GM21360 (cell line): ENCODE measurements at regions not wholly inside any gene's neighbourhood (a gene's known extent, or its start where the extent isn't known, plus 50 kb on each side); places are given as distances from the start of the nearest gene placed in this dataset.
"Not testable (repeated sequence)": the region's sequence is repeated elsewhere in the genome, so short reads cannot be mapped to it uniquely, and the experiment has no call there.

Experiments
- ATAC-seq: cut with Tn5 transposase; IDR thresholded peaks from one replicate; pipeline ENCODE4 v1.9.1; 2021; ENCODE audit warnings: mild to moderate bottlenecking, moderate library complexity; ENCODE audit not compliant: unreplicated experiment

- no peak for ATAC-seq
Measured at GRCh38 chr2:84373391-84373790, 85.7 kb downstream of the SUCLG1 start.

GRCh38 chr2:84362541-84362940, 96.5 kb downstream of the SUCLG1 start:
- ATAC-seq: no peak

- ATAC-seq: no peak
Measured at GRCh38 chr2:84338069-84338468, 121.0 kb downstream of the SUCLG1 start.

GRCh38 chr2:84327645-84328249, 131.3 kb downstream of the SUCLG1 start:
- ATAC-seq: no peak

- no peak for ATAC-seq
Measured at GRCh38 chr2:84326831-84327432, 132.1 kb downstream of the SUCLG1 start.

- no peak for ATAC-seq
Measured at GRCh38 chr2:84323890-84324289, 135.2 kb downstream of the SUCLG1 start.

- no peak for ATAC-seq
Measured at GRCh38 chr2:84320940-84321339, 138.1 kb downstream of the SUCLG1 start.

GRCh38 chr2:84319581-84319980, 139.5 kb downstream of the SUCLG1 start:
- ATAC-seq: no peak

GRCh38 chr2:84317135-84317534, 141.9 kb downstream of the SUCLG1 start:
- ATAC-seq: no peak

- peak; percentile 96 for ATAC-seq
Measured at GRCh38 chr2:84314901-84315330, 144.2 kb downstream of the SUCLG1 start.

- ATAC-seq: no peak
Measured at GRCh38 chr2:84314250-84314649, 144.8 kb downstream of the SUCLG1 start.

GRCh38 chr2:84309281-84309680, 149.8 kb downstream of the SUCLG1 start:
- ATAC-seq: no peak

GRCh38 chr2:84306361-84306760, 152.7 kb downstream of the SUCLG1 start:
- no peak for ATAC-seq

GRCh38 chr2:84302513-84303412, 156.3 kb downstream of the SUCLG1 start:
- ATAC-seq: peak; percentile 98

GRCh38 chr2:84301717-84302116, 157.4 kb downstream of the SUCLG1 start:
- ATAC-seq: no peak

- ATAC-seq: no peak
Measured at GRCh38 chr2:84300696-84301029, 158.4 kb downstream of the SUCLG1 start.

- ATAC-seq: not testable (repeated sequence)
Measured at GRCh38 chr2:84300001-84300695, 158.9 kb downstream of the SUCLG1 start.

- no peak for ATAC-seq
Measured at GRCh38 chr2:84299211-84299775, 159.8 kb downstream of the SUCLG1 start.

- no peak for ATAC-seq
Measured at GRCh38 chr2:84297155-84297554, 161.9 kb downstream of the SUCLG1 start.

GRCh38 chr2:84293791-84294380, 165.2 kb downstream of the SUCLG1 start:
- ATAC-seq: no peak

- no peak for ATAC-seq
Measured at GRCh38 chr2:84292545-84292944, 166.5 kb downstream of the SUCLG1 start.
